Sigmoid colon (tissue), 6 donors: ENCODE measurements at regions not wholly inside any gene's neighbourhood (a gene's known extent, or its start where the extent isn't known, plus 50 kb on each side); places are given as distances from the start of the nearest gene placed in this dataset.

Experiments used
- DNase-seq: peaks from one replicate; pipeline ENCODE4 v3.0.0-alpha.2; 2019
- H3K27ac ChIP-seq, 4 donors: fragments of 200-600 bp; sonication (generic); one replicate each; pipeline ENCODE4 v1.5.1; 2016 to 2019; ENCODE audit warnings: mild to moderate bottlenecking in 1 of 4
- H3K27me3 ChIP-seq, 3 donors: fragments of 200-600 bp; sonication (generic); one replicate each; pipeline ENCODE4 v1.5.1; 2019; ENCODE audit warnings: mild to moderate bottlenecking in 1 of 3
- H3K36me3 ChIP-seq, 4 donors: fragments of 200-600 bp; sonication (generic); one replicate each; pipeline ENCODE4 v1.5.1; 2016 to 2019
- H3K4me1 ChIP-seq, 4 donors: fragments of 200-600 bp; sonication (generic); one replicate each; pipeline ENCODE4 v1.5.1; 2017 to 2019
- H3K4me3 ChIP-seq, 4 donors: fragments of 200-600 bp; sonication (generic); one replicate each; pipeline ENCODE4 v1.5.1; 2017 to 2019; ENCODE audit warnings: mild to moderate bottlenecking in 2 of 4, moderate library complexity in 1 of 4
- H3K9me3 ChIP-seq, 4 donors: fragments of 200-600 bp in 3 of 4; sonication (generic) in 3 of 4; one replicate each; pipeline versions ENCODE4 v1.5.1 to v1.6.1; 2013 to 2019
- EP300 ChIP-seq, 4 donors: sonication (generic); formaldehyde crosslinking; IDR thresholded peaks; one replicate each; pipeline ENCODE4 v1.6.1; 2017; ENCODE audit warnings: antibody characterized with exemption in 4 of 4
- POLR2A ChIP-seq, 2 donors: fragments of 450-650 bp; IDR thresholded peaks; one replicate each; pipeline ENCODE4 v1.6.1; 2016; ENCODE audit warnings: antibody characterized with exemption in 2 of 2, mild to moderate bottlenecking in 2 of 2, moderate library complexity in 2 of 2
- POLR2AphosphoS5 ChIP-seq, 4 donors: sonication (generic); formaldehyde crosslinking; IDR thresholded peaks; one replicate each; pipeline ENCODE4 v1.6.1; 2017; ENCODE audit warnings: antibody characterized with exemption in 4 of 4
- WGBS, 2 donors: extraction: QIAGEN DNeasy Blood & Tissue Kit; methylation state at CpG; one replicate each; pipeline ENCODE4 v1.1.7; 2013; 5-methylcytosine and 5-hydroxymethylcytosine counted together
- intact Hi-C: fragments of 100-400 bp; cut with DNase I; formaldehyde crosslinking; loops from one replicate; pipeline ENCODE4 v1.15.1; 2023
- TF ChIP-seq, protein P1 (sequence below), 4 experiments: fragments of 450-650 bp in 3 of 4; fragments of 200-600 bp in 1 of 4; IDR thresholded peaks; one replicate each; pipeline ENCODE4 v1.5.1; 2016 to 2019; ENCODE audit warnings: antibody characterized with exemption in 4 of 4, mild to moderate bottlenecking in 3 of 4, moderate library complexity in 2 of 4
- donor health status: healthy with polysubstance abuse.
- donor health status: healthy.

DNA sequence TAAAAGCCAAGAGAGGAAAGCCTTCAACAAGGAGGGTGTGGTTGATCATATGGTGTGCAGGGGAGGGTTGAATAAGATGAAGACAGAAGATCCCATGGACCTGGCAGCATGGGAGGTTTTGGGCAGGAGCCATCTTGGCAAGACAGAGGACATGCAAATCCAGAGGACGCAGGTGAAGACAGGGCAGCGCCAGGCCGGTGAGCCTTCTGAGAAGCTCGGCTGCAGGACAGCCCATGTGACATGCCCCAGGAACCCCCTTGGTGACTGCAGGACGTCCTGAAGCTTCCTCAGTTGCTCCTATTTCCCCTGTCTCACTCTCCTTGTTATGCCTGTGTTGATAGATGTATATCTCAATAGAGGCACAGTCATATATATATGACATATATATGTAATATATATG lies 159.4 kb downstream of the GADD45G start:
- DNase-seq, result no peak
- Histone ChIP-seq H3K27me3 (no peaks in the 10 kb centered on the region), H3K4me3 (no peak overlapping the region), H3K9me3 (no peaks in the 10 kb centered on the region), H3K27ac (no peak overlapping the region), H3K36me3 (no peaks in the 10 kb centered on the region), H3K4me1 (no peaks in the 10 kb centered on the region)
- TF ChIP-seq EP300 (IDR thresholded peaks at IDR 0.05), result no peak
- no peak for TF ChIP-seq POLR2A (IDR thresholded peaks at IDR 0.05)
- TF ChIP-seq, protein P1, sequence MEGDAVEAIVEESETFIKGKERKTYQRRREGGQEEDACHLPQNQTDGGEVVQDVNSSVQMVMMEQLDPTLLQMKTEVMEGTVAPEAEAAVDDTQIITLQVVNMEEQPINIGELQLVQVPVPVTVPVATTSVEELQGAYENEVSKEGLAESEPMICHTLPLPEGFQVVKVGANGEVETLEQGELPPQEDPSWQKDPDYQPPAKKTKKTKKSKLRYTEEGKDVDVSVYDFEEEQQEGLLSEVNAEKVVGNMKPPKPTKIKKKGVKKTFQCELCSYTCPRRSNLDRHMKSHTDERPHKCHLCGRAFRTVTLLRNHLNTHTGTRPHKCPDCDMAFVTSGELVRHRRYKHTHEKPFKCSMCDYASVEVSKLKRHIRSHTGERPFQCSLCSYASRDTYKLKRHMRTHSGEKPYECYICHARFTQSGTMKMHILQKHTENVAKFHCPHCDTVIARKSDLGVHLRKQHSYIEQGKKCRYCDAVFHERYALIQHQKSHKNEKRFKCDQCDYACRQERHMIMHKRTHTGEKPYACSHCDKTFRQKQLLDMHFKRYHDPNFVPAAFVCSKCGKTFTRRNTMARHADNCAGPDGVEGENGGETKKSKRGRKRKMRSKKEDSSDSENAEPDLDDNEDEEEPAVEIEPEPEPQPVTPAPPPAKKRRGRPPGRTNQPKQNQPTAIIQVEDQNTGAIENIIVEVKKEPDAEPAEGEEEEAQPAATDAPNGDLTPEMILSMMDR (IDR thresholded peaks at IDR 0.05), result no peak
- no peak for TF ChIP-seq POLR2AphosphoS5 (IDR thresholded peaks at IDR 0.05)
- WGBS, 2 donors, result 86 to 93% methylated on average over 5 of the region's 5 CpGs
- intact Hi-C loops, result no loop called here

DNA sequence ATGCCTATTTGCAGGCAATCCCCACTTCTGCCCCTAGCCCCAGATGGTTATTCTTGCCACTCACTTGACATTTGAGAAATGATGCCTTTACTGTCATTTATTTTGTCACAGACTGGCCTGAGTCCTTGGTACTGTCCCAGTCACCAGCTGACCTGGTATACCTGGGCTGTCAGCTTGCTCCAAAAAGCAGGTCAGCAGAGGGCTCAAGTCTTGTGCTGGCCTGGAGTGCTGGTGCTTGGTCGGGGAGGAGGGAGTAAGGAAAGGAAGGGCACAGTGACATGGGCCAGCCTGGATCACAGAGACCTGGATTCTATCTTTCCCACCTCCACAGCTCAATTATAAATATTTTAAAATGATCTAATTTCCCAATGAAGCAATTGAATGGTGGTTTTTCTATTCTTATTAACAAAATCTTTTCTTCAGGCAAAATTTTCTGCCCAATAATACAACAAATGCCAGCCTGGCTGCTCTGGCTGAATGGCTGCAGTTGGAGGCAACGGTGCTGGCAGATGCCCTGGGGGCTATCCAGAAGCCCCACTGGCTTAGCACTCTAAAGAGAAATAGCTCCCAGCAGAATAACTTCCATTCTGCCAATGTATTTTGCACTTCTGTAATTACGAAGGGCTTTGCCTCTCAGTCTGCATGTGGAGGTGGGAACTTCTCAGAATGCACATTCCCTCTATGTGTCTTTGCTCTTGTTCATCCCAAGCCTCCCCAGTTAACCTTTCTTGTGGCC lies 160.6 kb downstream of the GADD45G start:
- intact Hi-C loops, result no loop called here
- Histone ChIP-seq H3K36me3 (no peaks in the 10 kb centered on the region), H3K27ac (no peak overlapping the region), H3K27me3 (no peaks in the 10 kb centered on the region), H3K4me1 (no peaks in the 10 kb centered on the region), H3K4me3 (no peak overlapping the region), H3K9me3 (no peaks in the 10 kb centered on the region)
- 86 to 92% methylated on average over 3 of the region's 3 CpGs for WGBS, 2 donors
- DNase-seq, result no peak
- TF ChIP-seq, protein P1 (IDR thresholded peaks at IDR 0.05), result no peak
- TF ChIP-seq POLR2A (IDR thresholded peaks at IDR 0.05) (no peak), EP300 (IDR thresholded peaks at IDR 0.05) (no peak), POLR2AphosphoS5 (IDR thresholded peaks at IDR 0.05) (no peak)

DNA sequence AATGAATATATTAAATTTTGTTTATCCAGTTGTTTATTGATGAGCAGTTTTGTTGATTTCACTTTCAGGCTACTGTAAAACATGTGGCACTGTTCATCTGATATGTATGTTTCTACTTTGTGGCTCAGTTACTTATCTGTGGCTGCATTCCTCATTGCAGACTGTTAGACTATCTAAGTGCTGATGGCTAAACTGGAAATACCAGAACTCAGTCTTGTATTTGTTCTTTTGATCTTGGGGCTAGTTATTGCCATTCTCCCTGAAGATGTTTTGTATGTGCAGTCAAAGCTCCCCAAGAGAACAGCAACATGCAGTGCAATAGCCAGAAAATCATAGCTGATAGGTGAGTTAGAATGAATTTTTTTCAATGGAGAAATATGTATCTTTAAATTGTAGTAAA lies 162.2 kb downstream of the GADD45G start:
- TF ChIP-seq POLR2A (IDR thresholded peaks at IDR 0.05) (no peak), EP300 (IDR thresholded peaks at IDR 0.05) (no peak), POLR2AphosphoS5 (IDR thresholded peaks at IDR 0.05) (no peak)
- TF ChIP-seq, protein P1 (IDR thresholded peaks at IDR 0.05), result no peak
- Histone ChIP-seq H3K4me1 (no peaks in the 10 kb centered on the region), H3K27me3 (no peaks in the 10 kb centered on the region), H3K9me3 (no peaks in the 10 kb centered on the region), H3K36me3 (no peaks in the 10 kb centered on the region), H3K4me3 (no peak overlapping the region), H3K27ac (no peak overlapping the region)
- no peak for DNase-seq
- intact Hi-C loops, result no loop called here

GRCh38 chr9:89768051-89768450 lies 163.2 kb downstream of the GADD45G start:
- Histone ChIP-seq H3K4me3 (no peak overlapping the region), H3K36me3 (no peaks in the 10 kb centered on the region), H3K27ac (no peak overlapping the region), H3K27me3 (no peaks in the 10 kb centered on the region), H3K4me1 (no peaks in the 10 kb centered on the region), H3K9me3 (no peaks in the 10 kb centered on the region)
- intact Hi-C loops, result no loop called here
- WGBS, 2 donors, result 62 to 85% methylated on average over 4 of the region's 4 CpGs
- no peak for TF ChIP-seq POLR2AphosphoS5 (IDR thresholded peaks at IDR 0.05)
- TF ChIP-seq, protein P1 (IDR thresholded peaks at IDR 0.05), result no peak
- TF ChIP-seq EP300 (IDR thresholded peaks at IDR 0.05), result no peak
- no peak for TF ChIP-seq POLR2A (IDR thresholded peaks at IDR 0.05)
- no peak for DNase-seq

- TF ChIP-seq EP300 (IDR thresholded peaks at IDR 0.05) (no peak), POLR2A (IDR thresholded peaks at IDR 0.05) (no peak), POLR2AphosphoS5 (IDR thresholded peaks at IDR 0.05) (no peak)
- TF ChIP-seq, protein P1 (IDR thresholded peaks at IDR 0.05), result no peak
- 76 to 79% methylated on average over 7 of the region's 7 CpGs for WGBS, 2 donors
- intact Hi-C loops, result no loop called here
- H3K4me3 ChIP-seq, result no peak overlapping the region
- H3K27ac ChIP-seq, result no peak overlapping the region
- no peaks in the 10 kb centered on the region for H3K27me3 ChIP-seq
- H3K36me3 ChIP-seq, result no peaks in the 10 kb centered on the region
- no peaks in the 10 kb centered on the region for H3K4me1 ChIP-seq
- no peaks in the 10 kb centered on the region for H3K9me3 ChIP-seq
- no peak for DNase-seq
These were observed 163.8 kb downstream of the GADD45G start for GRCh38 chr9:89768650-89769071.
